NCI-H187 treated with DMSO at 0.1 percent for 48 hours (cell line): ENCODE measurements at regions not wholly inside any gene's neighbourhood (a gene's known extent, or its start where the extent isn't known, plus 50 kb on each side); places are given as distances from the start of the nearest gene placed in this dataset.

Experiments
- DNase-seq: peaks from one replicate; lab custom pipeline; 2025; lab: John Stamatoyannopoulos, UW

GRCh38 chr1:57722285-57722978 lies 298.6 kb upstream of the DAB1 start:
- no peak for DNase-seq

- no peak for DNase-seq
These were observed 297.1 kb upstream of the DAB1 start for GRCh38 chr1:57721001-57721400.

GRCh38 chr1:57719274-57719673 lies 295.4 kb upstream of the DAB1 start:
- DNase-seq: no peak

- DNase-seq: no peak
These were observed 289.6 kb upstream of the DAB1 start for GRCh38 chr1:57713501-57713900.

- no peak for DNase-seq
These were observed 289.0 kb upstream of the DAB1 start for GRCh38 chr1:57712846-57713245.

DNA sequence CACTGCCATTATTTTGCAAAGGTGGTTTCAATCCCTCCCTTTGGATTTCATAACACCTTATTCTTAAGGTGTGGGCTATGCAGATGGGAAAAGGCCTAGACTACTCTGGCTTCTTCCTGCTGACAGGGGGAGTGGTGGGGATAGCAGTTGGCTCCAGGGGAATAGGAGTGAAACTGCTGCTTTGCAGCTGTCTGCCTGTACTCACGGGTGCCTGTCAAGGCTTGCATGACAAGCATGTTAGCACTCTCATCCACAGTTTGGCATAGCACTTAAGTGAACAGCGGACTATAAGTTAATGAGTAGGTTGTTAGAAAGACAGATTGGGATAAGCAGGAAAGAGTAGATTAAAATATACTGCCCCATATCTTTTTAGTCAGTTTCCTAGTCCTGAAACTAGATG lies 287.5 kb upstream of the DAB1 start:
- DNase-seq: peak; percentile 12

- DNase-seq: no peak
These were observed 283.8 kb upstream of the DAB1 start for GRCh38 chr1:57707631-57708030.

- no peak for DNase-seq
These were observed 281.0 kb upstream of the DAB1 start for GRCh38 chr1:57704811-57705210.

GRCh38 chr1:57704231-57704630 lies 280.4 kb upstream of the DAB1 start:
- no peak for DNase-seq

DNA sequence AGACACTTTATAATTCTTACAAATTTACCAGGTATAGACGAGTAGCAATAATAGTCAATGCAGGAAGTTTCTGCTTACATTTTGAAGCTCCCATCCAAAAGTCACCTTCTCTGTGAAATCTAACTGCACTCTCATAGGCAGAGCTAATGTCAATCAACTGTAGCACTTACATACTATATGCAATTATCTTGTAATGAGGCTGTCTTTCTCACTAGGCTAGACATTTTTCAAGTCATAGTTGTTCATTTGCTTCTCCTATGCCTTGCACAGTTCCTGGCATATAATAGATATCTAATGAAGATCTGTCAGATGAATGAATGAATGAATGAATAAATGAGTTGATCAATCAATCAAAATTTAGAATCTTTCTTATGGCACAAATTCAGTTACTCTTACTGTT lies 273.0 kb upstream of the DAB1 start:
- DNase-seq: no peak

DNA sequence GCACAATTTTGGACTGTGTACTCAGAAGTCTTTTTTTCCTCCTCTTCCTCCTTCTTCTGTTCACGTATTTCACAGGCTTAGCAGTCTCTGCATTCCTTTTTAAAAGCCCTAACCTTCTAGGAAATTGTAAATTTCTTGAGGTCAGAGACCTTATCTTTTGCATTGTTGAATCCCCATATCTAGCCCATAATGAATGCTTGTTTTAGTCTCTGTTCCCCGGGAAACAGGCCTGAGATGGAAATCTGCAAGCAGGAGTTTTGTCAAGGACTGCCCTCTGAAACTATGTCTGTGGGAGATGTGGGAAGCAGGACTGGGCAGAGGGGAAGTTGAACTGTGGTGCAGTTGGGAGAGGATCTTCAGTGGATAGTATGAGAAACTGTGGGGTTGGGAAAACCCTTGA lies 272.2 kb upstream of the DAB1 start:
- no peak for DNase-seq

DNA sequence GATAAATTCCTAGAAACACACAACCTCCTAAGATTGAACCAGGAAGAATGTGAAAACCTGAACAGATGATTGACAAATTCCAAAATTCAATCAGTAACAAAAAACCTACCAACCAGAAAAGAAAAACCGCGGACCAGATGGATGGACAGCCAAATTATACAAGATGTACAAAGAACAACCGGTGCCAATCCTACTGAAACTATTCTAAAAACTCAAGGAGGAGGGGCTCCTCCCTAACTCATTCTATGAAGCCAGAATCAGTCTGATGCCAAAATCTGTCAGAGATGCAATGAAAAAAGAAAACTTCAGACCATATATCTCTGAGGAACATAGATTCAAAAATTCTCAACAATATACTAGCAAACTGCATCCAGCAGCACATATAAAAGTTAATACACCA lies 262.4 kb upstream of the DAB1 start:
- DNase-seq: no peak

- no peak for DNase-seq
These were observed 259.4 kb upstream of the DAB1 start for GRCh38 chr1:57683037-57683942.

DNA sequence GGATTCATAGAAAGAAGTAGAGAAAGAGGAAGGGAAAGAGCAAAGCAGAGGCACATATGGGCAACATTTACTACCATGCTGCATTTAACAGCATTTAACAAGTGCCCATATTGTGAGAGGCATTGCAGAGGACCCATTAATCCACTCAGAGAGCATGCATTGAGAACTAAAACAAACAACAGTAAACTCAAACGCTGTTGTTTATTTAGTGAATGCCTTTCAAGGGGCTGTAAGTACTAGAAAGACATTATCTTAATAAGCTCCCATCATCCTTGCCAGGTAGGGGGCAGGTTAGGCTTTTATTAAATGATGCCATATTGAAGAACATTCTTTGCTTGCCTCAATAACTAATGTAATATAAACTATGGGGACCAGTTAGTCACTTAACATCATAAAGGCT lies 254.3 kb upstream of the DAB1 start:
- peak; percentile 95 for DNase-seq

DNA sequence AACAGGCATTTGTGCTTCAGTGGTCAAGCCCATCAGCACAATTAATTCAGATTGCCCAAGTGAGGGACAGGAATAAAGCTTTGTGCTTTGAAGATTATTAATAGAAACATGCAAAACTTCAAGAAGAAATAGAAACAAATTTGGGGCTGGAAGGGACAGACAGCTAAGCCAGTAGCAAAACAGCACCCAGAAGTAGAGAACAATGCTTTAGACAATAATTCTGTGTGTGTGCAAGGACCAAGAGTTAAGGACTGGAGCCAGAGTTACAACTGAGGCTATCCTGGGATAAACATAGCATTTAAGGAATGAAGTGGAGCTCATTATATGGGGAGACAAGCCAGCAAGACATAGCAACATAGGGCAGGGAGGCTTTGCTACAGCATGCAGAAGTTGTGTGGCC lies 251.9 kb upstream of the DAB1 start:
- no peak for DNase-seq

- DNase-seq: no peak
These were observed 250.9 kb upstream of the DAB1 start for GRCh38 chr1:57674801-57675200.

GRCh38 chr1:57672346-57673140 lies 248.7 kb upstream of the DAB1 start:
- no peak for DNase-seq

DNA sequence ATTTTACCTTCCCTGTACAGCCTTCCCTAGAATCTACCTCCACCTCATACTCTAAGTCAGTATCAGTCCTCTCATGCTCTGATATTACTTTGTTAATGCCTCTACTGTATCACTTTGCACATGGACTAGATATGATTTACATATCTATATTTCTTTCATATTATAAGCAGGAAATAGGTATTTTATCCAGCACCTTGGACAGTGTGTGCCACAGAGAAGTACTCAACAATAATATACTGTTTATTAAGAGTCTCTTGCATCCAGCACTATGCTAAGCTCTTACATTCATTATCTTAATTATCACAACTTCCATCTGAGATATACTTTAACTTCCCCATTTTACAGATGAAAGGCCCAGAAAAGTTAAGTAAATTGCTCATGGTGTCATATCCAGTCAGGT lies 247.9 kb upstream of the DAB1 start:
- DNase-seq: no peak

GRCh38 chr1:57659804-57660203 lies 235.9 kb upstream of the DAB1 start:
- DNase-seq: no peak

GRCh38 chr1:57655161-57655560 lies 231.3 kb upstream of the DAB1 start:
- no peak for DNase-seq

GRCh38 chr1:57644667-57645066 lies 220.8 kb upstream of the DAB1 start:
- no peak for DNase-seq

DNA sequence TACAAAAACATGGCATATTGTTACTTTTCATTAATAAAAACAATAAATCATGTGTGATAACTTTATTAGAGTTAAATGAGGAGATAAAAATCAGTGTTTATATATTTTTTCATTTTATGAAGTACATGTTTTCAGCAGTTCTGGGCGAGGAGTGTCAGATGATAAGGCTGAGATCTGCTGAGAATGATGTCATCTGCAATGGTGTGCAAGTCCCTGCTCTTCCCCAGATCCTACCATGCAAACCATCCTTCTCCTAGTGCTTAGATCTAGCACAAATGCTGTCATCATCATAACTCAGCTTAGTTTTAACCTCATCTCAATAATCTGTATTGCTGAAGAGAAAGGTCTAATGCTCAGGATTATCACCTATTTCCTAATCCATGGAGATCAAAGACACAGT lies 214.4 kb upstream of the DAB1 start:
- no peak for DNase-seq

DNA sequence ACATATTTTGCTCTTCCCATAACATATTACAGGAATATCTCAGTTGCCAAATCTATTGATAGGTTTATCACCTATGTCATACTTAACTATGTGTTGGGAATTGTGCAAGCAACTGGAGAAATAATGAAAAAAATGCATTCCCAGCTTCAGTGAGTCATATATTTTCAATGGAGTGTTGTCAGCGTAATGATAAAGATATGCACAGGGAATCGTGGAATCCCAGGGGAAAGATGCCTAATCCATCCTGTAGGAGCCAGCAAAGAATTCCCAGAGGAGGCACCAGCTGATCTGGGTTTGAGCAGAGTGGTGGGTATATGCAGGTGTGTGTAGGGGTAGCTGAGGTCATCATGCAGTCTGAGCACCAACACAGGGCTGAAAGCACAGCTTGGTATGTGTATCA lies 213.3 kb upstream of the DAB1 start:
- DNase-seq: no peak
